HepG2 (cell line): ENCODE measurements at regions not wholly inside any gene's neighbourhood (a gene's known extent, or its start where the extent isn't known, plus 50 kb on each side); places are given as distances from the start of the nearest gene placed in this dataset.

ENCODE experiments used
- ARNTL ChIP-seq: sonication (generic); formaldehyde crosslinking; IDR thresholded peaks from 2 replicates; pipeline ENCODE4 v1.4.0; 2020; ENCODE audit warnings: mild to moderate bottlenecking, missing genetic modification reagents
- CTCF ChIP-seq: sonication (generic); formaldehyde crosslinking; IDR thresholded peaks from 2 replicates; pipeline ENCODE4 v1.5.0; 2020; ENCODE audit warnings: mild to moderate bottlenecking, missing genetic modification reagents, moderate library complexity
- MTF1 ChIP-seq: sonication (generic); formaldehyde crosslinking; IDR thresholded peaks from 2 replicates; pipeline ENCODE4 v1.5.0; 2020; ENCODE audit warnings: missing genetic modification reagents
- NFYB ChIP-seq: sonication (generic); formaldehyde crosslinking; IDR thresholded peaks from 2 replicates; pipeline ENCODE4 v1.4.0; 2020; ENCODE audit warnings: missing genetic modification reagents
- YEATS2 ChIP-seq: sonication (generic); formaldehyde crosslinking; IDR thresholded peaks from 2 replicates; pipeline ENCODE4 v1.4.0; 2020; ENCODE audit warnings: missing genetic modification reagents, borderline replicate concordance
- ZNF619 ChIP-seq: sonication (generic); formaldehyde crosslinking; IDR thresholded peaks from 2 replicates; pipeline ENCODE4 v1.4.0; 2020; ENCODE audit warnings: mild to moderate bottlenecking, missing genetic modification reagents

GRCh38 chrX:6856471-6856870 lies 291.0 kb upstream of the STS start:
- TF ChIP-seq YEATS2 (no peak), MTF1 (no peak), NFYB (CRISPR knock-in tag) (no peak), ZNF619 (no peak), ARNTL (no peak), CTCF (CRISPR knock-in tag) (no peak)
